ENCODE measurements at regions not wholly inside any gene's neighbourhood (a gene's known extent, or its start where the extent isn't known, plus 50 kb on each side); places are given as distances from the start of the nearest gene placed in this dataset.

DNA sequence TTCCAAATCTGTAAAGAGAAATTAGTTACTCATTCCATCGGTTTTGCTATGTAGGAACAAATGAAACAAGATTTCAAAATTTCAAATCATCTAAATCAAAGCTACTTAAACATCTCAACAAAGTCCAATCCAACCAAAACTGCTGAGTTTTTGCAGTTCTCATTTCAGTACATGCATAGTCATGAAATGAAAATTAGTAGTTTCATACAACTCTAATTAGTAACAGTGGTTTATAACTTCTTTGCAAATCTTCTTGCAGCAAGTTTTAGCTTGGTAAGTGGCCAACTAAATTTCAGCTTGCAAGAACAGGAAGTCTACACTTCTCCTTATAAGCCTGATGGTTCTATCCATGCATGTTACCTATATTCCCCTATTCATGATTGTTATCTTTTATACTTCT is 75.6 kb downstream of the SPRY2 start:
- TF ChIP-seq CTCF (conservative IDR thresholded peaks at IDR 0.05; ENCODE audit: low read depth, low read length) (no peak), USF2 (IDR thresholded peaks at IDR 0.05; ENCODE audit: low read depth, low read length) (no peak), POLR2A (IDR thresholded peaks at IDR 0.05; ENCODE audit: low read depth, low read length) (no peak), FOS (IDR thresholded peaks at IDR 0.05; ENCODE audit: low read depth, low read length) (no peak), BHLHE40 (IDR thresholded peaks at IDR 0.05; ENCODE audit: low read depth, low read length) (no peak)
- TF ChIP-seq, protein P1, sequence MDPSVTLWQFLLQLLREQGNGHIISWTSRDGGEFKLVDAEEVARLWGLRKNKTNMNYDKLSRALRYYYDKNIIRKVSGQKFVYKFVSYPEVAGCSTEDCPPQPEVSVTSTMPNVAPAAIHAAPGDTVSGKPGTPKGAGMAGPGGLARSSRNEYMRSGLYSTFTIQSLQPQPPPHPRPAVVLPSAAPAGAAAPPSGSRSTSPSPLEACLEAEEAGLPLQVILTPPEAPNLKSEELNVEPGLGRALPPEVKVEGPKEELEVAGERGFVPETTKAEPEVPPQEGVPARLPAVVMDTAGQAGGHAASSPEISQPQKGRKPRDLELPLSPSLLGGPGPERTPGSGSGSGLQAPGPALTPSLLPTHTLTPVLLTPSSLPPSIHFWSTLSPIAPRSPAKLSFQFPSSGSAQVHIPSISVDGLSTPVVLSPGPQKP (IDR thresholded peaks at IDR 0.05; ENCODE audit: borderline replicate concordance, low read depth, low read length), result no peak

All from IMR-90 (cell line).